Stimulated activated CD4-positive, alpha-beta T cell treated with anti-CD3 and anti-CD28 coated beads, Interleukin-4, amount 100 ng/mL, for 24 hours (primary cell): ENCODE measurements at regions not wholly inside any gene's neighbourhood (a gene's known extent, or its start where the extent isn't known, plus 50 kb on each side); places are given as distances from the start of the nearest gene placed in this dataset.
"Not testable (repeated sequence)": the region's sequence is repeated elsewhere in the genome, so short reads cannot be mapped to it uniquely, and the experiment has no call there.

Experiments
- DNase-seq: peaks from one replicate; pipeline ENCODE4 v3.0.0-alpha.2; 2020

- no peak for DNase-seq
These were observed 58.9 kb downstream of the OR5AK2 start for GRCh38 chr11:57047610-57048009.

GRCh38 chr11:57049749-57050148, 61.0 kb downstream of the OR5AK2 start:
- no peak for DNase-seq

GRCh38 chr11:57054817-57055216, 66.1 kb downstream of the OR5AK2 start:
- DNase-seq: no peak

GRCh38 chr11:57055744-57056143, 67.0 kb downstream of the OR5AK2 start:
- DNase-seq: no peak

DNA sequence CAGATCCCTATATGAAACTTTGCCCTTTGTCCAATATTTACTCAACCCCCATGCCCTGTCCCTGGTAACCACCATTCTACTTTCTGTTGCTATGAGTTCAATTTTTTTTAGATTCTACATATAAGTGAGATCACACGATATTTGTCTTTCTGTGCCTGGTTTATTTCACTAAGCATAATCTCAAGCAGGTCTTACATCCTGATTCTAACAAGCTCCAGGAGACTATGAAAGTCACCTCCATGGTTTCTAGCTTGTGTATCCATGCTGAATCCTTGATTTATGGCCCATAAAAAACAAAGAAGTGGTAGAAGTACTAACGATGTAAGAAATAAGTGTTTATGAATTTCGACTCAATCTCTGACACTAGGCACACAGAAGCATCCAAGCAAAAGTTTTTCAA, 68.0 kb downstream of the OR5AK2 start:
- no peak for DNase-seq

GRCh38 chr11:57057561-57057960, 68.8 kb downstream of the OR5AK2 start:
- no peak for DNase-seq

DNA sequence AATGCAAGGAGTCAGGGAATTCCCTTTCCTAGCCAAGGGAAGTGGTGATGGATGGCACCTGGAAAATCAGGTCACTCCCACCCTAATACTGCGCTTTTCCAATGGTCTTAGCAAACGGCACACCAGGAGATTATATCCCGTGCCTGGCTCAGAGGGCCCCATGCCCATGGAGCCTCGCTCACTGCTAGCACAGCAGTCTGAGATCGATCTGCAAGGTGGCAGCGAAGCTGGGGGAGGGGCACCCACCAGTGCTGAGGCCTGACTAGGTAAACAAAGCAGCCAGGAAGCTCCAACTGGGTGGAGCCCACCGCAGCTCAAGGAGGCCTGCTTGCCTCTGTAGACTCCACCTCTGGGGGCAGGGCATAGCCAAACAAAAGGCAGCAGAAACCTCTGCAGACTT, 74.2 kb downstream of the OR5AK2 start:
- not testable (repeated sequence) for DNase-seq

- no peak for DNase-seq
These were observed 81.2 kb downstream of the OR5AK2 start for GRCh38 chr11:57069942-57070341.

DNA sequence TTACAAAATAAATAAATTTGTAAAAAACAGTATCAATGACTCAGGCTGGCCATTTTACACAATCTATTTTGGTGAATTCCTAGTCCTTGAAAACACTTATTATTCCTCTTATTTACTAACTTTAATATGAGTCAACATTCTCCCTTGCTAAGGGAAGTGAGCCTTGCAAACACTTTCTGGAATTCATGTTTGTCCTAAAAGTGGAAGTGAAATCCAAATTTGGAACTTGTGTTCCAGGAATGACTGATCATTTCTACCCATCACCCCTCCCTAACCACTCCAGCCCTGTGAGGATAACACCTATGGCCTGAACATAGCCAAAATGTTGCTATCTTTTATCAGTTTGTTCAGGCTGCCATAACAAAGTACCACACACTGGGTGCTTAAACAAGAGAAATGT, 83.1 kb downstream of the OR5AK2 start:
- DNase-seq: no peak

- no peak for DNase-seq
These were observed 83.9 kb downstream of the OR5AK2 start for GRCh38 chr11:57072640-57073039.

GRCh38 chr11:57073128-57073527, 84.4 kb downstream of the OR5AK2 start:
- no peak for DNase-seq

DNA sequence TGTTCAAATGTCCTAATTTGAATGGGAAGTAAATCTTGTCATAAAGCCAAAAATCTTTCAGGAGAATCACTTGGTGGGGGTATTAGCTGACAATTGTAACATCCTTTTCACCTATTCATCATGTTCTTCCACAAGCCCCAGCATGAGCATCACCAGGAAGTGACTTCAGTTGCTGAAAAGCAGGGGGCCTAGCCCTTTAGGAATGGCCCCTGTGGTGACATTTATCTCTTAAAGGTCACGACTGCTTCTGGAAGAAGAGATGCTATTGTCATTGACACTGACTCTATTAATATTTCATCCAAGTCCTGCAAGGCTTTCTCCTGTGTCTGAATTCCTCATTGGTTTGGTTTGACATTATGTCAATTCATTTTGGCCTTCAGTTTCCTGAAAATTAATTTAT, 92.6 kb downstream of the OR5AK2 start:
- no peak for DNase-seq

DNA sequence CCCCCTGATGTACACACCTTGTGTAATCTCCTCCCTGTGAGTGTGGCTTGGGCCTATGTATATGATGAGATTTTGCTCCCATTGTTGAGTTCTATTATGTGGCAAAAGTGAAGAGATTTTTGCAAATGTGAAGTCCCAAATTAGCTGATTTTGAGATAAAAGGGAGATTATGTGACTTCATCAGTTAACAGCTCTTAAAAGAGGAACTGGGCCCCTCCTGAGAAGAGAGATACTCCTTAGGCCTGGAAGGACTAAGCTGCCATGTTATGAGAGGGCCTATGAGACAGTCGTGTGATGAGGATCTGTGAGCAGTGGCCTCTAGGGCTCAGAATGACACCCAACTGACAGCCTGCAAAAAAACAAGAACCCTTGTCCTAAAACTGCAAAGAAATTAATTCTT, 93.4 kb downstream of the OR5AK2 start:
- no peak for DNase-seq

DNA sequence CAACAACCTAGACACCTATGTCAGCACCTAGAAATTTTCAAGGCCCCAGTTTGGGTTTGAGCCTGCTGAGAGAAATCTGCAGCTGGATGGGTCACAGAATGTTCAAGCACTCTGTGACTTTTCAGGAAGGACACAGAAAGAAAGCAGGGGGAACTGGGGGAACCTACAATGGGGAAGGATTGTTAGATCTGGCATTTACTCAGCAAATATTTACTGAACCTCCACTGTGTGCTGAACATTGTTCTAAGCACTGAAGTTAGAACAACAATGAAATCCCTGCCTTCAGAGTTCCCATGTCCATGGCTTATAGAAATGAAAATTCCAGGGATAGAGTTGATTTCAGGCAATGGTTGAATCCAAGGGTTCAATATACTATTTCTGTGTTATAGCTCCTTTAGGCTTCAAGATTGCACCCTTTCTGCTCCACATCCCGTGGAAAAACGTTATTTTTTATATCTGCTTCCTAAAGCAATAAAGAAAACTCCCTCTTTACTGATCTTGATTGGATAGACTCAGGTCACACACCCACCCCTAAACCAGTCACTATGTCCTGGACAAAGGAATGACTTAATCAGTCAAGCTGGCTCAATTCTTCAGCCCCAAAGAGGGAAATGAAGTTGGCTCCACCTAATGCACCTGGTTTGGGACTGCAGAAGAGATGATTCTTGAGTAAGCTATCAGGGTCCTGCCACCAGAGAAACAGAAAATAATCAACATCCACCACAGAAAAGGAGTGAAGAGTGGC, 95.1 kb downstream of the OR5AK2 start:
- no peak for DNase-seq

- no peak for DNase-seq
These were observed 96.1 kb upstream of the LRRC55 start for GRCh38 chr11:57085611-57086010.

DNA sequence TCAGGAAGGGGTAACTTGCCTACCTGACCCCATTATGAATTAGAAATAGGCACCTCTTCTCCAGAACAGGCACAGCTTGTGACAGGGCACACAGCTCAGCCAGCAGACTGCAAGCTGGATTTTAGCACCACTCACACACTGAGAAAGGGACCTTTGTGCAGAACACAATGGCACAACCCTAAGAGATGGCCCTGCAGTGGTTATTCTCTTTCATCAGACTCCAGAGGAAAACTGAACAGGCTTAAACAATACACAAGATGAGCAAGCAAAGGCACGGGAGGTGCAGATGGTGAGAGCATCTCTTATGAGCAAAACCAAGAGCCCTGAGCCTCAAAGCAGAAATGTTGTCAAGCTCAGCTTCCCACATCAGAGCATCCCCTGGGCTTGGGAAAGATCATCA, 93.8 kb upstream of the LRRC55 start:
- no peak for DNase-seq

- DNase-seq: no peak
These were observed 89.6 kb upstream of the LRRC55 start for GRCh38 chr11:57092028-57092698.

DNA sequence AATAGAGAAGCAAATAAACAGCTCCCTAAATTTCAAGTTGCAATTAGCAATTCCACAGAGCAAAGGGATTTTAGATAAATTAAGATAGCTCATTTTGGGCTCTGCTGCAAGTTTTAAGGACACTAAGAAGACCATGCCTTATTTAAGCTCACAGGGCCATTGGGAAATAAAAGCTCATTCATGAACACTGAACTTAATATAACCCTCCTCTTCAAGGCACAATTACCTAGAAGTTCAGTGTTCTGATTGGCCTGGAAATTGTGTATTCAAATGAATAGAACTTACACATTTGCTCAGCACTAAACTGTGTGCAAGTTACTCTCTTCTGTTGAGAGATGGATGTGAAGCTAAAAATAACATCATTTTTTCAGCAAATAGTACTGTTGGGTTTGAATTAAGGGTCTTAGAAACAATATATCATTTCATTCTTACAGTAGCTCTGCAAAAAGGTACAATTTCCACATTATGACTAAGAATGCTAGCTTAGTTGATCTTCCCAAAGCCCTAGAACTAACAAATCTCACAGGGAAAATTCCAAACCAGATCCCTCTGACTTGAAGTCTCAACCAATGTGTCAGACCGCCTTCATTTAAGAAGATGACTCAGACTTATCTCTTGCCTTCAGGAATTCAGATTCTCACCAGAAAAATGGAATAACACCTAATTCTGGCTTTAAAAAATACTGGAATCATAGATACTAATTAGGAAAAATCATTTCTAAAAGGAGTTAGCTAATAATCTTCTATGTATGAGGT, 87.4 kb upstream of the LRRC55 start:
- no peak for DNase-seq

DNA sequence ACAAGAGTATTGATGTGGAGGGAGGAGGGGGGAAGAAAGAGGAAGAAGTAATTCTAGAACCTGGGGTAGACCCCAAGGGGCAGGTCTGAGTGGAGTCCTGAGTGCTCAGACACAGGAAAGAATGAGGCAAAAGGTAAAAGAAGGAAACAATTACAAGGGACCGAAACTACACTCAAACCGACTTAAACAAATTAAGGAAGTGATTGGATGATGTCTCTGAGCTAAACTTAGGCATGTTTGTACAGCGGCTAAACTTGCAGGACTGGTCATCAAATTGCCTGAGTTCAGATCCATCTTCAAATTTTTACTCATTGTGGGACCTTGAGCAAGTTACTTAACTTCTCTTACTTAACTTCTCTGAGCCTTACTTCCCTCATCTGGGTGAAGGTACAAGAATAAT, 86.3 kb upstream of the LRRC55 start:
- no peak for DNase-seq

GRCh38 chr11:57095896-57096295, 85.9 kb upstream of the LRRC55 start:
- no peak for DNase-seq

DNA sequence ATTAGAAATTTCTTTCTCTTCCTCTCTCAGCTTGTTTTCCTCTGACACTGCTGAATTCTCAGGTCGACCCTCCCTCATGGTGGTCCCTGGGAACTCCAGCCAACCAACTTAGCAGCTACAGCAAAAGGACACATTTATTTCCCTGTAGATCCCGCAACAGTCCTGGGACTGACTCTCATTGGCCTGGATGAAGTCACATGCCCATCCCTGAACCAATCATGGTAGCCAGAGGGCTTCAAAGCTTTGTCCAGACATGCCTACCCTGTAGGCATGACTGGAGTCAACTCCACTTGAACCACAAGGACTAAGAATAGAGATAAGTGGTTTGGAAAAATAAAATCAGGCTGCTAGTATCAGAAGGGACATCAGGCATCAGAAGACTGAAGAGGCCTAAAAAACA, 84.6 kb upstream of the LRRC55 start:
- DNase-seq: no peak

- DNase-seq: no peak
These were observed 83.6 kb upstream of the LRRC55 start for GRCh38 chr11:57098191-57098590.

GRCh38 chr11:57100638-57101331, 81.0 kb upstream of the LRRC55 start:
- DNase-seq: no peak
